ENCODE measurements at regions not wholly inside any gene's neighbourhood (a gene's known extent, or its start where the extent isn't known, plus 50 kb on each side); places are given as distances from the start of the nearest gene placed in this dataset.

- H3K4me3 Mint-ChIP-seq, result no peak overlapping the region
- ChIA-PET CTCF (no interaction called here), POLR2A (no interaction called here)
- no peak for TF ChIP-seq CTCF (IDR thresholded peaks at IDR 0.05)
- DNase-seq, result no peak
- H3K27ac Mint-ChIP-seq, result no peak overlapping the region
- H3K9me3 Mint-ChIP-seq, result peaks cover 10% of the 10 kb centered on the region
- intact Hi-C loops (cut with DNase I, micrococcal nuclease), result no loop called here
- no peaks in the 10 kb centered on the region for H3K36me3 ChIP-seq (ENCODE audit: insufficient read depth, low read length)
- no peak overlapping the region for H3K4me3 ChIP-seq (ENCODE audit: low read length)
- H3K4me1 ChIP-seq (ENCODE audit: insufficient read depth, low read length), result no peaks in the 10 kb centered on the region
- H3K36me3 Mint-ChIP-seq (ENCODE audit: low read depth), result no peaks in the 10 kb centered on the region
- no peaks in the 10 kb centered on the region for H3K4me1 Mint-ChIP-seq (ENCODE audit: low read depth)
- no peaks in the 10 kb centered on the region for H3K27me3 Mint-ChIP-seq
- no peak overlapping the region for H3K27ac ChIP-seq (ENCODE audit: low read depth in 1 of 2, low read length in 2 of 2)
- no peaks in the 10 kb centered on the region for H3K9me3 ChIP-seq (ENCODE audit: control insufficient read depth in 1 of 2, insufficient read depth in 1 of 2, low read length in 2 of 2)
- no peak for ATAC-seq (ENCODE audit: poor library complexity)
- H3K27me3 ChIP-seq (ENCODE audit: control insufficient read depth in 1 of 2, insufficient read depth in 2 of 2, low read length in 2 of 2), result no peaks in the 10 kb centered on the region
Observed at GRCh38 chr15:46616033-46616432, 981.2 kb downstream of the SQOR start.

GRCh38 chr15:46617507-46617906 is 982.7 kb downstream of the SQOR start:
- H3K4me1 ChIP-seq (ENCODE audit: insufficient read depth, low read length), result no peaks in the 10 kb centered on the region
- ChIA-PET CTCF (no interaction called here), POLR2A (no interaction called here)
- intact Hi-C loops (cut with DNase I, micrococcal nuclease), result no loop called here
- no peak overlapping the region for H3K4me3 ChIP-seq (ENCODE audit: low read length)
- H3K27me3 ChIP-seq (ENCODE audit: control insufficient read depth in 1 of 2, insufficient read depth in 2 of 2, low read length in 2 of 2), result no peaks in the 10 kb centered on the region
- H3K36me3 ChIP-seq (ENCODE audit: insufficient read depth, low read length), result no peaks in the 10 kb centered on the region
- Mint-ChIP-seq H3K4me1 (ENCODE audit: low read depth) (no peaks in the 10 kb centered on the region), H3K9me3 (peaks cover 8% of the 10 kb centered on the region), H3K27me3 (no peaks in the 10 kb centered on the region), H3K4me3 (no peak overlapping the region), H3K27ac (no peak overlapping the region), H3K36me3 (ENCODE audit: low read depth) (no peaks in the 10 kb centered on the region)
- no peak overlapping the region for H3K27ac ChIP-seq (ENCODE audit: low read depth in 1 of 2, low read length in 2 of 2)
- no peaks in the 10 kb centered on the region for H3K9me3 ChIP-seq (ENCODE audit: control insufficient read depth in 1 of 2, insufficient read depth in 1 of 2, low read length in 2 of 2)
- DNase-seq (no peak), ATAC-seq (ENCODE audit: poor library complexity) (no peak)
- no peak for TF ChIP-seq CTCF (IDR thresholded peaks at IDR 0.05)

GRCh38 chr15:46618984-46619383 is 984.2 kb downstream of the SQOR start:
- no peak overlapping the region for H3K27ac ChIP-seq (ENCODE audit: low read depth in 1 of 2, low read length in 2 of 2)
- Mint-ChIP-seq H3K27ac (no peak overlapping the region), H3K4me1 (ENCODE audit: low read depth) (no peaks in the 10 kb centered on the region), H3K4me3 (no peak overlapping the region), H3K9me3 (peaks cover 8% of the 10 kb centered on the region), H3K36me3 (ENCODE audit: low read depth) (no peaks in the 10 kb centered on the region), H3K27me3 (no peaks in the 10 kb centered on the region)
- no peak for DNase-seq
- CTCF ChIA-PET, result no interaction called here
- H3K4me3 ChIP-seq (ENCODE audit: low read length), result no peak overlapping the region
- no peaks in the 10 kb centered on the region for H3K9me3 ChIP-seq (ENCODE audit: control insufficient read depth in 1 of 2, insufficient read depth in 1 of 2, low read length in 2 of 2)
- no peak for TF ChIP-seq CTCF (IDR thresholded peaks at IDR 0.05)
- H3K27me3 ChIP-seq (ENCODE audit: control insufficient read depth in 1 of 2, insufficient read depth in 2 of 2, low read length in 2 of 2), result no peaks in the 10 kb centered on the region
- intact Hi-C loops (cut with DNase I, micrococcal nuclease), result no loop called here
- no peak for ATAC-seq (ENCODE audit: poor library complexity)
- H3K4me1 ChIP-seq (ENCODE audit: insufficient read depth, low read length), result no peaks in the 10 kb centered on the region
- POLR2A ChIA-PET, result no interaction called here
- H3K36me3 ChIP-seq (ENCODE audit: insufficient read depth, low read length), result no peaks in the 10 kb centered on the region

All from CD4-positive, alpha-beta T cell (primary cell).